MM.1S (cell line): ENCODE measurements at regions not wholly inside any gene's neighbourhood (a gene's known extent, or its start where the extent isn't known, plus 50 kb on each side); places are given as distances from the start of the nearest gene placed in this dataset.

Experiments used
- DNase-seq: peaks from one replicate; pipeline ENCODE4 v3.0.0-alpha.2; 2015
- H2AFZ ChIP-seq: fragments of 300-600 bp; sonication (generic); 2 replicates; pipeline ENCODE4 v1.6.0; 2016; ENCODE audit warnings: antibody characterized with exemption, low read length
- H3F3A ChIP-seq: fragments of 300-600 bp; sonication (generic); 2 replicates; pipeline ENCODE4 v1.6.1; 2016; ENCODE audit warnings: mild to moderate bottlenecking, antibody characterized with exemption, low read length, moderate library complexity, mixed read lengths; ENCODE audit not compliant: insufficient read depth
- H3K27ac ChIP-seq: fragments of 300-600 bp; sonication (generic); 2 replicates; pipeline ENCODE4 v1.5.1; 2016; ENCODE audit warnings: mild to moderate bottlenecking, low read length
- H3K27me3 ChIP-seq: fragments of 300-600 bp; sonication (generic); replicated peaks from 2 replicates; pipeline ENCODE4 v1.6.0; 2016; ENCODE audit warnings: low read length; ENCODE audit not compliant: insufficient read depth
- H3K36me3 ChIP-seq: fragments of 300-600 bp; sonication (generic); replicated peaks from 2 replicates; pipeline ENCODE4 v1.6.1; 2016; ENCODE audit warnings: mild to moderate bottlenecking, low read length, mixed read lengths; ENCODE audit not compliant: insufficient read depth
- H3K4me1 ChIP-seq: fragments of 300-600 bp; sonication (generic); 2 replicates; pipeline ENCODE4 v1.6.1; 2016; ENCODE audit warnings: low read length, mixed read lengths
- H3K4me2 ChIP-seq: fragments of 300-600 bp; sonication (generic); 2 replicates; pipeline ENCODE4 v1.6.0; 2016; ENCODE audit warnings: low read depth, low read length
- H3K4me3 ChIP-seq: fragments of 300-600 bp; sonication (generic); 2 replicates; pipeline ENCODE4 v1.5.1; 2016; ENCODE audit warnings: low read length, mixed read lengths
- H3K79me2 ChIP-seq: fragments of 300-600 bp; sonication (generic); 2 replicates; pipeline ENCODE4 v1.6.1; 2016; ENCODE audit warnings: mixed run types, low read length, mixed read lengths
- H3K9ac ChIP-seq: fragments of 300-600 bp; sonication (generic); 2 replicates; pipeline ENCODE4 v1.6.1; 2016; ENCODE audit warnings: low read length, mixed read lengths
- H3K9me2 ChIP-seq: fragments of 300-600 bp; sonication (generic); replicated peaks from 2 replicates; pipeline ENCODE4 v1.6.1; 2016; ENCODE audit warnings: mild to moderate bottlenecking, low read length, mixed read lengths; ENCODE audit not compliant: insufficient read depth
- H3K9me3 ChIP-seq: fragments of 300-600 bp; sonication (generic); replicated peaks from 2 replicates; pipeline ENCODE4 v1.6.1; 2016; ENCODE audit warnings: mild to moderate bottlenecking, low read length, mixed read lengths; ENCODE audit not compliant: insufficient read depth
- H4K20me1 ChIP-seq: fragments of 300-600 bp; sonication (generic); 2 replicates; pipeline ENCODE4 v1.6.1; 2016; ENCODE audit warnings: mild to moderate bottlenecking, low read length, moderate library complexity, mixed read lengths; ENCODE audit not compliant: insufficient read depth
- CTCF ChIP-seq: fragments of 300-600 bp; sonication (generic); IDR thresholded peaks from 2 replicates; pipeline ENCODE4 v1.5.1; 2016; ENCODE audit warnings: antibody characterized with exemption, low read length, mixed read lengths
- EZH2 ChIP-seq: fragments of 300-600 bp; sonication (generic); optimal IDR thresholded peaks from 2 replicates; pipeline ENCODE3; 2017; ENCODE audit warnings: low read depth, mild to moderate bottlenecking, antibody characterized with exemption, low read length, mixed read lengths
- EZH2phosphoT487 ChIP-seq: fragments of 300-600 bp; sonication (generic); IDR thresholded peaks from 2 replicates; pipeline ENCODE4 v1.6.1; 2018; ENCODE audit warnings: antibody characterized with exemption, low read length

GRCh38 chrX:10039821-10040793, 72.9 kb downstream of the CLDN34 start:
- no peaks in the 10 kb centered on the region for H3K9me2 ChIP-seq
- H3F3A ChIP-seq: no peaks in the 10 kb centered on the region
- no peaks in the 10 kb centered on the region for H3K4me1 ChIP-seq
- H3K4me3 ChIP-seq: no peak overlapping the region
- H3K27me3 ChIP-seq: no peaks in the 10 kb centered on the region
- TF ChIP-seq EZH2phosphoT487: no peak
- DNase-seq: no peak
- H3K4me2 ChIP-seq: no peak overlapping the region
- H3K27ac ChIP-seq: no peak overlapping the region
- no peaks in the 10 kb centered on the region for H3K36me3 ChIP-seq
- H2AFZ ChIP-seq: no peak overlapping the region
- H3K9me3 ChIP-seq: no peaks in the 10 kb centered on the region
- H3K9ac ChIP-seq: no peak overlapping the region
- H4K20me1 ChIP-seq: no peaks in the 10 kb centered on the region
- peaks cover 43% of the 10 kb centered on the region for H3K79me2 ChIP-seq

- Histone ChIP-seq H3F3A (no peaks in the 10 kb centered on the region), H3K9me2 (no peaks in the 10 kb centered on the region), H3K9me3 (no peaks in the 10 kb centered on the region), H3K27me3 (no peaks in the 10 kb centered on the region), H3K9ac (no peak overlapping the region), H3K79me2 (peaks cover 49% of the 10 kb centered on the region), H2AFZ (no peak overlapping the region), H3K4me2 (no peak overlapping the region), H4K20me1 (no peaks in the 10 kb centered on the region), H3K27ac (no peak overlapping the region), H3K4me1 (no peaks in the 10 kb centered on the region), H3K36me3 (no peaks in the 10 kb centered on the region), H3K4me3 (no peak overlapping the region)
- DNase-seq: no peak
- TF ChIP-seq CTCF (no peak), EZH2 (no peak), EZH2phosphoT487 (no peak)
Observed at GRCh38 chrX:10040961-10041360, 73.8 kb downstream of the CLDN34 start.

- no peak overlapping the region for H2AFZ ChIP-seq
- DNase-seq: no peak
- no peaks in the 10 kb centered on the region for H3K9me3 ChIP-seq
- H3K9me2 ChIP-seq: no peaks in the 10 kb centered on the region
- TF ChIP-seq EZH2phosphoT487 (no peak), EZH2 (no peak), CTCF (no peak)
- H3K4me3 ChIP-seq: no peak overlapping the region
- no peaks in the 10 kb centered on the region for H3F3A ChIP-seq
- H3K36me3 ChIP-seq: no peaks in the 10 kb centered on the region
- H3K27me3 ChIP-seq: no peaks in the 10 kb centered on the region
- no peak overlapping the region for H3K9ac ChIP-seq
- H3K4me2 ChIP-seq: no peak overlapping the region
- H3K27ac ChIP-seq: no peak overlapping the region
- no peaks in the 10 kb centered on the region for H3K4me1 ChIP-seq
- H3K79me2 ChIP-seq: peaks cover 50% of the 10 kb centered on the region
- no peaks in the 10 kb centered on the region for H4K20me1 ChIP-seq
Observed at GRCh38 chrX:10041383-10041782, 74.2 kb downstream of the CLDN34 start.

- DNase-seq: no peak
- Histone ChIP-seq H3K27ac (no peak overlapping the region), H3K4me3 (no peak overlapping the region), H4K20me1 (no peaks in the 10 kb centered on the region), H3K4me1 (no peaks in the 10 kb centered on the region), H3K4me2 (no peak overlapping the region), H3K27me3 (no peaks in the 10 kb centered on the region), H3K9ac (no peak overlapping the region), H3K9me2 (no peaks in the 10 kb centered on the region), H3F3A (no peaks in the 10 kb centered on the region), H2AFZ (no peak overlapping the region), H3K36me3 (no peaks in the 10 kb centered on the region), H3K79me2 (peaks cover 51% of the 10 kb centered on the region), H3K9me3 (no peaks in the 10 kb centered on the region)
- TF ChIP-seq EZH2phosphoT487: no peak
- no peak for TF ChIP-seq CTCF
- no peak for TF ChIP-seq EZH2
Observed at GRCh38 chrX:10042055-10042454, 74.9 kb downstream of the CLDN34 start.
